Fibroblast of lung (primary cell): ENCODE measurements at regions not wholly inside any gene's neighbourhood (a gene's known extent, or its start where the extent isn't known, plus 50 kb on each side); places are given as distances from the start of the nearest gene placed in this dataset.

ENCODE experiments used
- DNase-seq, 2 donors: peaks; one replicate each; pipeline versions ENCODE4 v3.0.0 to v3.0.0-alpha.2; 2010; ENCODE audit warnings: low read depth in 2 of 2
- H2AFZ ChIP-seq: 2 replicates; pipeline ENCODE4 v1.5.1; 2012; ENCODE audit warnings: low read length, control low read depth, inconsistent platforms
- H3K27ac ChIP-seq: 2 replicates; pipeline ENCODE4 v1.5.1; 2011; ENCODE audit warnings: low read length, control low read depth; ENCODE audit not compliant: insufficient read depth
- H3K27me3 ChIP-seq: 2 replicates; pipeline ENCODE4 v1.5.1; 2011; ENCODE audit warnings: mild to moderate bottlenecking, low read length; ENCODE audit not compliant: control insufficient read depth, insufficient read depth
- H3K36me3 ChIP-seq: 2 replicates; pipeline ENCODE4 v1.5.1; 2011; ENCODE audit warnings: low read length; ENCODE audit not compliant: control insufficient read depth, insufficient read depth
- H3K4me1 ChIP-seq: 2 replicates; pipeline ENCODE4 v1.5.1; 2011; ENCODE audit warnings: low read length; ENCODE audit not compliant: control insufficient read depth, insufficient read depth; ENCODE audit errors: extremely low read depth
- H3K4me2 ChIP-seq: 2 replicates; pipeline ENCODE4 v1.5.1; 2011; ENCODE audit warnings: low read length, control low read depth; ENCODE audit not compliant: insufficient read depth; ENCODE audit errors: extremely low read depth
- H3K4me3 ChIP-seq, 4 experiments: fragments of 200-600 bp in 1 of 4; sonication (generic) in 1 of 4; replicated peaks in 1 of 4; 2 replicates each; pipeline ENCODE4 v1.5.1; 2011 to 2016; ENCODE audit warnings: low read length in 4 of 4, low read depth in 3 of 4, mild to moderate bottlenecking in 3 of 4, control low read depth in 2 of 4, inconsistent platforms in 1 of 4, mixed read lengths in 1 of 4; ENCODE audit not compliant: insufficient read depth in 1 of 4; ENCODE audit errors: control extremely low read depth in 1 of 4
- H3K79me2 ChIP-seq: 2 replicates; pipeline ENCODE4 v1.5.1; 2012; ENCODE audit warnings: mild to moderate bottlenecking, low read length, inconsistent platforms; ENCODE audit not compliant: control insufficient read depth, insufficient read depth
- H3K9ac ChIP-seq: 2 replicates; pipeline ENCODE4 v1.5.1; 2011; ENCODE audit warnings: mild to moderate bottlenecking, low read length, control low read depth; ENCODE audit not compliant: insufficient read depth
- H3K9me3 ChIP-seq: 2 replicates; pipeline ENCODE4 v1.5.1; 2012; ENCODE audit warnings: low read depth, low read length; ENCODE audit not compliant: control insufficient read depth, insufficient read depth
- H4K20me1 ChIP-seq: 2 replicates; pipeline ENCODE4 v1.5.1; 2011; ENCODE audit warnings: low read length; ENCODE audit not compliant: control insufficient read depth, insufficient read depth; ENCODE audit errors: extremely low read depth
- EZH2 ChIP-seq: IDR thresholded peaks from 2 replicates; pipeline ENCODE4 v1.5.1; 2012; ENCODE audit warnings: low read length, control low read depth, mild to moderate bottlenecking; ENCODE audit errors: missing control alignments
- TF ChIP-seq, protein P1 (sequence below), 2 donors: IDR thresholded peaks in 1 of 2; conservative IDR thresholded peaks in 1 of 2; 1 replicate in 1 of 2; 2 replicates in 1 of 2; pipeline ENCODE4 v1.5.1; 2011 to 2012; ENCODE audit warnings: low read length in 2 of 2, control low read depth in 1 of 2, inconsistent platforms in 1 of 2, low read depth in 1 of 2, mild to moderate bottlenecking in 1 of 2

DNA sequence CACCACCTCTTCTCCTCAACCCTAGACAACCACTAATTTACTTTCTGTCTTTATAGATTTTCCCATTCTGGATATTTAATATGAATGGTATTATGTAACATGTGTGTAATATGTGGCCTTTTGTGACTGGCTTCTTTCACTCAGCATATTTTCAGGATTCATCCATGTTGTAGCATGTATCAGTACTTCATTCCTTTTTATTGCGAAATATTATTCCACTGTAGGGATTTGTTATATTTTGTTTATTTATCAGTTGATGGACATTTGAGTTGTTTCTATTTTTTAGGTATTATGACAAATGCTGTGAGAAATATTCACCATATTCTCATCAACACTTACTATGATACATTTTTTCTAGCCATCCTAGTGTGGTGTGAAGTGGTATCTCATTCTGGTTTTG is 138.8 kb upstream of the DLGAP1 start:
- Histone ChIP-seq H3K4me2 (no peak overlapping the region), H3K27ac (no peak overlapping the region), H4K20me1 (no peaks in the 10 kb centered on the region), H3K4me3 (no peak overlapping the region), H3K9ac (no peak overlapping the region), H3K9me3 (no peaks in the 10 kb centered on the region), H3K27me3 (no peaks in the 10 kb centered on the region), H3K4me1 (no peaks in the 10 kb centered on the region), H3K79me2 (no peaks in the 10 kb centered on the region), H2AFZ (no peak overlapping the region), H3K36me3 (no peaks in the 10 kb centered on the region)
- TF ChIP-seq, protein P1, sequence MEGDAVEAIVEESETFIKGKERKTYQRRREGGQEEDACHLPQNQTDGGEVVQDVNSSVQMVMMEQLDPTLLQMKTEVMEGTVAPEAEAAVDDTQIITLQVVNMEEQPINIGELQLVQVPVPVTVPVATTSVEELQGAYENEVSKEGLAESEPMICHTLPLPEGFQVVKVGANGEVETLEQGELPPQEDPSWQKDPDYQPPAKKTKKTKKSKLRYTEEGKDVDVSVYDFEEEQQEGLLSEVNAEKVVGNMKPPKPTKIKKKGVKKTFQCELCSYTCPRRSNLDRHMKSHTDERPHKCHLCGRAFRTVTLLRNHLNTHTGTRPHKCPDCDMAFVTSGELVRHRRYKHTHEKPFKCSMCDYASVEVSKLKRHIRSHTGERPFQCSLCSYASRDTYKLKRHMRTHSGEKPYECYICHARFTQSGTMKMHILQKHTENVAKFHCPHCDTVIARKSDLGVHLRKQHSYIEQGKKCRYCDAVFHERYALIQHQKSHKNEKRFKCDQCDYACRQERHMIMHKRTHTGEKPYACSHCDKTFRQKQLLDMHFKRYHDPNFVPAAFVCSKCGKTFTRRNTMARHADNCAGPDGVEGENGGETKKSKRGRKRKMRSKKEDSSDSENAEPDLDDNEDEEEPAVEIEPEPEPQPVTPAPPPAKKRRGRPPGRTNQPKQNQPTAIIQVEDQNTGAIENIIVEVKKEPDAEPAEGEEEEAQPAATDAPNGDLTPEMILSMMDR (conservative IDR thresholded peaks at IDR 0.05 in 1 of 2, IDR thresholded peaks at IDR 0.05 in 1 of 2; ENCODE audit: low read depth in 1 of 2, low read length in 2 of 2): no peak
- no peak for TF ChIP-seq EZH2
- no peak for DNase-seq

DNA sequence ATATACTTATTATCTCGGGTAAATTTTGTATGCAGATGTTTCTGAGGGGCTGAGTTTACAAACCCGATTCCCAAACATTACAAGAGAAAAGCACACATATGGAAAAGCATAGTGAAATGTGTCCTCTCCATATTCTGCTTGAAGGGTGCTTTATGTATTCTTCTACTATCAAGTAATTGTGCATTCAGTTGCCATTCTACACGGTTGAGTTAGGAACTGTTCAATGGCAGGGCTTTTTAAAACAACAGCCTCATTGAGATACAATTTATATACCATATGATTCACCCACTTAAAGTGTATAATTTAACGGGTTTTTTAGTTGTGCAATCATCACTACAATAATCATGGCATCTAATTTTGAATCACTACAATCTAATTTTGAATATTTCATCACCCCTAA is 138.4 kb upstream of the DLGAP1 start:
- TF ChIP-seq EZH2: no peak
- TF ChIP-seq, protein P1 (conservative IDR thresholded peaks at IDR 0.05 in 1 of 2, IDR thresholded peaks at IDR 0.05 in 1 of 2; ENCODE audit: low read depth in 1 of 2, low read length in 2 of 2): no peak
- no peak overlapping the region for H3K27ac ChIP-seq
- no peak overlapping the region for H3K9ac ChIP-seq
- H3K27me3 ChIP-seq: no peaks in the 10 kb centered on the region
- no peaks in the 10 kb centered on the region for H3K79me2 ChIP-seq
- no peak for DNase-seq
- no peak overlapping the region for H2AFZ ChIP-seq
- H3K36me3 ChIP-seq: no peaks in the 10 kb centered on the region
- no peak overlapping the region for H3K4me3 ChIP-seq
- H4K20me1 ChIP-seq: no peaks in the 10 kb centered on the region
- H3K4me1 ChIP-seq: no peaks in the 10 kb centered on the region
- no peak overlapping the region for H3K4me2 ChIP-seq
- no peaks in the 10 kb centered on the region for H3K9me3 ChIP-seq

DNA sequence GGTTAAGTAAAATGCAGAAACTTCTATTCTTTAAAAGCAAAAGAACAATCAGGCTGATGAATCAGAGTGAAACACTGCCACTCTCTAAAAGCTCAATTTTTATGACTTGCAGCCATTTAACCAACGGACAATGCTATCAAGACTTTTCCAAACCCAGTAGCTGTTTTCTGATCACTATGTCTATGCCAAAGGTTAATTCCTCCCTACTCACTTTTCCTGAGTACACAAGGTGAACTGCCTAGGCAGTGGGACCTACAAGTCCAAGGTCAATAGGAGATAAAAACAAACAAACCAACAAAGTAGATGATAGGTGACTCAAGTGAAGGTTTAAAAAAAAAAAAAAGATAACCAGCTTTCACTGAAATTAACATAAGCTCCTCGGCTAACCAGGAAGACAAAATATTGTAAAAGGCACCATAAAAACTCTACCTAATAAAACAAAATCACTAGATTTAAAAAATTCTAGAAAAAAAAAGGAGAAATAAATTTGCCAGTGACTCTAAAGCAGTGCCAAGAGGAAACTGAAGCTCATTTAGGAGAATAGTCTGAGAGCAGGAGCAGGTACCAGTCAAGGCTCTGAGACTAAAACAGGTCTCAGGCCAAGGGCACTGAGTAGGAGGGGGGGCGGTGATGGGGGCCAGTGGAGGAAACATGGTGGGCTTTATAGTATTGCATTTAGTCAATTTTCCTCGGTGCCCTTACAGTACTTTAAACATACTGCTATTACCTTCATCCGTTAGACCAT is 134.1 kb upstream of the DLGAP1 start:
- Histone ChIP-seq H2AFZ (no peak overlapping the region), H3K9ac (no peak overlapping the region)
- no peak for DNase-seq

More for the DNA sequence above, 134.1 kb upstream of the DLGAP1 start:
- Histone ChIP-seq H3K79me2 (no peaks in the 10 kb centered on the region), H4K20me1 (no peaks in the 10 kb centered on the region), H3K27me3 (no peaks in the 10 kb centered on the region), H3K4me3 (no peak overlapping the region), H3K36me3 (no peaks in the 10 kb centered on the region), H3K9me3 (no peaks in the 10 kb centered on the region), H3K4me2 (no peak overlapping the region), H3K4me1 (no peaks in the 10 kb centered on the region), H3K27ac (no peak overlapping the region)
- TF ChIP-seq, protein P1 (conservative IDR thresholded peaks at IDR 0.05 in 1 of 2, IDR thresholded peaks at IDR 0.05 in 1 of 2; ENCODE audit: low read depth in 1 of 2, low read length in 2 of 2): no peak
- TF ChIP-seq EZH2: no peak
